Endothelial cell of umbilical vein (primary cell): ENCODE measurements at regions not wholly inside any gene's neighbourhood (a gene's known extent, or its start where the extent isn't known, plus 50 kb on each side); places are given as distances from the start of the nearest gene placed in this dataset.

Experiments
- BruUV-seq: library from RNA; stranded (reverse); fragments of 400-500 nt; replicated peaks from 2 replicates; lab custom pipeline; 2021; lab: Mats Ljungman, UMichigan
- CTCF ChIA-PET: fragments of 300-600, 350-600 bp; sonication (Branson Sonifier 250); formaldehyde crosslinking; loops from one replicate; lab custom pipeline; 2021; ENCODE audit warnings: antibody characterized with exemption, inconsistent platforms; lab: Charles Lee
- POLR2A ChIA-PET: fragments of 300-600, 350-600 bp; sonication (Branson Sonifier 250); formaldehyde crosslinking; loops from one replicate; lab custom pipeline; 2021; ENCODE audit warnings: antibody characterized with exemption, inconsistent platforms; lab: Charles Lee
- DNase-seq: peaks from one replicate; pipeline ENCODE4 v3.0.0-alpha.2; 2011; ENCODE audit warnings: low read depth, low spot score
- FAIRE-seq: peaks from 2 replicates; lab custom pipeline; 2011; peaks lifted over from hg19 to GRCh38; lab: Jason Lieb, UNC
- H2AFZ ChIP-seq: 2 replicates; pipeline ENCODE4 v1.6.0; 2012; ENCODE audit warnings: low read depth, low read length, control low read depth, inconsistent platforms
- H3K27ac ChIP-seq: 2 replicates; pipeline ENCODE4 v1.5.1; 2011; ENCODE audit warnings: low read depth, mild to moderate bottlenecking, control low read depth, low read length, moderate library complexity; ENCODE audit not compliant: insufficient read depth
- H3K27me3 ChIP-seq, 2 experiments: 2 replicates each; pipeline versions ENCODE4 v1.6.0 to v1.6.1; 2011; ENCODE audit warnings: low read length in 2 of 2, mixed read lengths in 1 of 2; ENCODE audit not compliant: control insufficient read depth in 2 of 2, insufficient read depth in 2 of 2
- H3K36me3 ChIP-seq, 2 experiments: 2 replicates in 1 of 2; 3 replicates in 1 of 2; pipeline ENCODE4 v1.5.1; 2011; ENCODE audit warnings: low read length in 2 of 2, mild to moderate bottlenecking in 1 of 2, moderate library complexity in 1 of 2; ENCODE audit not compliant: control insufficient read depth in 2 of 2, insufficient read depth in 2 of 2; ENCODE audit errors: extremely low read depth in 1 of 2
- H3K4me1 ChIP-seq: 3 replicates; pipeline ENCODE4 v1.5.1; 2011; ENCODE audit warnings: mild to moderate bottlenecking, low read length; ENCODE audit not compliant: control insufficient read depth, insufficient read depth; ENCODE audit errors: extremely low read depth
- H3K4me2 ChIP-seq: 2 replicates; pipeline ENCODE4 v1.6.1; 2011; ENCODE audit warnings: low read length, control low read depth, mixed read lengths; ENCODE audit not compliant: insufficient read depth
- H3K4me3 ChIP-seq, 3 experiments: fragments of 200-600 bp in 1 of 3; sonication (generic), shearing (Covaris generic) in 1 of 3; replicated peaks in 1 of 3; 2 replicates each; pipeline ENCODE4 v1.5.1; 2011 to 2016; ENCODE audit warnings: control low read depth in 3 of 3, low read length in 3 of 3, mild to moderate bottlenecking in 2 of 3, inconsistent platforms in 1 of 3, low read depth in 1 of 3, moderate library complexity in 1 of 3; ENCODE audit not compliant: insufficient read depth in 1 of 3
- H3K79me2 ChIP-seq: 2 replicates; pipeline ENCODE4 v1.6.0; 2012; ENCODE audit warnings: low read length, inconsistent platforms; ENCODE audit not compliant: control insufficient read depth, insufficient read depth
- H3K9ac ChIP-seq: replicated peaks from 2 replicates; pipeline ENCODE3; 2011; ENCODE audit warnings: low read length, control low read depth; ENCODE audit not compliant: insufficient read depth; ENCODE audit errors: extremely low read depth
- H3K9me1 ChIP-seq: replicated peaks from 3 replicates; pipeline ENCODE4 v1.6.0; 2011; ENCODE audit warnings: mild to moderate bottlenecking, low read length; ENCODE audit not compliant: control insufficient read depth, insufficient read depth; ENCODE audit errors: extremely low read depth
- H3K9me3 ChIP-seq: replicated peaks from 2 replicates; pipeline ENCODE4 v1.5.1; 2012; ENCODE audit warnings: low read length, inconsistent platforms; ENCODE audit not compliant: control insufficient read depth, insufficient read depth
- H4K20me1 ChIP-seq: replicated peaks from 2 replicates; pipeline ENCODE3; 2011; ENCODE audit warnings: mild to moderate bottlenecking, low read length; ENCODE audit not compliant: control insufficient read depth, insufficient read depth; ENCODE audit errors: extremely low read depth
- CTCF ChIP-seq, 2 donors: IDR thresholded peaks; 1 replicate in 1 of 2; 2 replicates in 1 of 2; pipeline ENCODE4 v1.5.1; 2011; ENCODE audit warnings: low read length in 2 of 2, mild to moderate bottlenecking in 2 of 2, moderate library complexity in 2 of 2, control low read depth in 1 of 2, inconsistent platforms in 1 of 2, low read depth in 1 of 2; ENCODE audit not compliant: insufficient read depth in 1 of 2; ENCODE audit errors: extremely low read depth in 1 of 2
- EZH2 ChIP-seq: IDR thresholded peaks from 2 replicates; pipeline ENCODE4 v1.6.1; 2012; ENCODE audit warnings: borderline replicate concordance, low read depth, mild to moderate bottlenecking, moderate library complexity, low read length, inconsistent platforms; ENCODE audit not compliant: severe bottlenecking
- FOS ChIP-seq: IDR thresholded peaks from 2 replicates; pipeline ENCODE4 v1.6.1; 2011; ENCODE audit warnings: mild to moderate bottlenecking, low read length, moderate library complexity, borderline replicate concordance; ENCODE audit not compliant: insufficient read depth
- GATA2 ChIP-seq: IDR thresholded peaks from 2 replicates; pipeline ENCODE4 v1.7.0; 2011; ENCODE audit warnings: low read depth, mild to moderate bottlenecking, moderate library complexity, mixed read lengths, low read length; ENCODE audit not compliant: insufficient read length, insufficient read depth
- JUN ChIP-seq: IDR thresholded peaks from 2 replicates; pipeline ENCODE4 v1.6.1; 2011; ENCODE audit warnings: borderline replicate concordance, low read depth; ENCODE audit not compliant: insufficient read length, insufficient read depth
- MAX ChIP-seq: IDR thresholded peaks from 2 replicates; pipeline ENCODE4 v1.6.1; 2011; ENCODE audit not compliant: insufficient read depth, insufficient read length
- MYC ChIP-seq: IDR thresholded peaks from one replicate; pipeline ENCODE4 v1.6.1; 2011; ENCODE audit warnings: mild to moderate bottlenecking, low read depth, low read length
- POLR2A ChIP-seq: IDR thresholded peaks from 2 replicates; pipeline ENCODE4 v1.6.1; 2012; ENCODE audit warnings: low read depth, mild to moderate bottlenecking, control low read depth, low read length
- POLR2AphosphoS5 ChIP-seq: IDR thresholded peaks from 2 replicates; pipeline ENCODE4 v1.6.1; 2012; ENCODE audit warnings: low read depth, mild to moderate bottlenecking, control low read depth, low read length, moderate library complexity; ENCODE audit not compliant: insufficient read depth
- dilution Hi-C: fragments of 300-500 bp; cut with MboI; formaldehyde crosslinking; loops from one replicate; pipeline ENCODE4 v1.15.0; 2019; ENCODE audit warnings: low sequenced_read_pairs; ENCODE audit not compliant: extremely low pct_ligation_motif_present
- intact Hi-C: fragments of 100-400 bp; cut with micrococcal nuclease; formaldehyde crosslinking; loops from one replicate; pipeline ENCODE4 v1.10.0; 2022

GRCh38 chr2:136175466-136175865 lies 57.5 kb upstream of the CXCR4 start:
- H3K4me2 ChIP-seq, result no peak overlapping the region
- no peak for FAIRE-seq
- no peaks in the 10 kb centered on the region for H4K20me1 ChIP-seq
- H3K4me1 ChIP-seq, result no peaks in the 10 kb centered on the region
- H3K36me3 ChIP-seq, result no peaks in the 10 kb centered on the region
- DNase-seq, result no peak
- no peak overlapping the region for H2AFZ ChIP-seq
- no peaks in the 10 kb centered on the region for H3K9me3 ChIP-seq
- no peak overlapping the region for H3K9ac ChIP-seq
- ChIA-PET POLR2A (no interaction called here), CTCF (interaction anchor here (0.6 kb wide), 1 partner anchor 826 kb away, joined by 3 read pairs; no protein-coding TSS in a partner anchor)
- dilution Hi-C loops (no loop called here), intact Hi-C loops (no loop called here)
- TF ChIP-seq MAX (no peak), EZH2 (no peak), CTCF (IDR thresholded peaks at IDR 0.05; ENCODE audit: extremely low read depth in 1 of 2, insufficient read depth in 1 of 2, low read depth in 1 of 2, low read length in 2 of 2) (no peak), FOS (no peak), POLR2AphosphoS5 (no peak), JUN (no peak), GATA2 (no peak), POLR2A (no peak), MYC (no peak)
- BruUV-seq, result no TSS peak
- no peak overlapping the region for H3K27ac ChIP-seq
- H3K4me3 ChIP-seq, result no peak overlapping the region
- H3K9me1 ChIP-seq, result no peaks in the 10 kb centered on the region
- H3K79me2 ChIP-seq, result no peaks in the 10 kb centered on the region
- no peaks in the 10 kb centered on the region for H3K27me3 ChIP-seq
